ENCODE measurements at regions not wholly inside any gene's neighbourhood (a gene's known extent, or its start where the extent isn't known, plus 50 kb on each side); places are given as distances from the start of the nearest gene placed in this dataset.

DNA sequence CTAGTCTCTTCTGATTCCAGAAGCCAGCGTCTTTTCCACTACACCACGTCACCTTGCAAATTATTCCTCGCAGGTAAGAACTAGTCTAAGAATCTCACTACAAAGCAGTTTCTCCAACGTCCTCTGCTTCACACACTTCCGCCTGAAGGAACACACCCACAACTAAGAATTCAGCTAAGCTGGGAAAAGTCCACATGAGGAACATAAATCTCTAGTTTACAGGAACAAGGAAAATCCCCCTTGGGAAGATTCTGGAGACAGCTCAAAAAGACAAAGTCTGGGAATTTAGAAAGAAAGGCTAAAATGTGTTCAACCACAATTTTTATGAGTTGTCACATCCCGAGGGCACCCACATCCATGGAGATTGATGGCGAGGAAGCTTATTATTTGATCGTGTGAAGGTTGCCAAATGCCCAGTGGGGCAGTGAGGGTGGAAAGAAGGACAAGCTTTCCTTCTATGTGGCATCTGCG, 780.2 kb upstream of the TBX3 start:
- DNase-seq (ENCODE audit: low spot score) = no peak

DNA sequence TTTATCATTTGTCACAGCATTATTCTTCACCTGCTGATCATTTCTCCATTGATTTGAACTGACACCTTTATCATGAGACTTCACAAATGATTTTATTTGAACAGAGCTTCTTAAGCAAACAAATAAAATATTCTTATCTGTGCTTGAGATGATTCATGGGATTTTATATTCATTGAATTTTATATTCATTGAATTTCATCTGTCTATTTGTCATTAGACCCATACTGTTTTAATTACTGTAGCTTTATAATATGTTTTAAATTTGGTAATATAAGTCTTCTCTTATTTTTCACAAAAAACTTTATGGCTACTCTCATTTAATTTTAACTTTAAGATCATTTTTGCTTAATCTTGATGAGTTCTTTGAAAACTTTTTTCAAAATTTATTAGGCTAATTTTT, 777.4 kb upstream of the TBX3 start:
- no peak for DNase-seq (ENCODE audit: low spot score)

DNA sequence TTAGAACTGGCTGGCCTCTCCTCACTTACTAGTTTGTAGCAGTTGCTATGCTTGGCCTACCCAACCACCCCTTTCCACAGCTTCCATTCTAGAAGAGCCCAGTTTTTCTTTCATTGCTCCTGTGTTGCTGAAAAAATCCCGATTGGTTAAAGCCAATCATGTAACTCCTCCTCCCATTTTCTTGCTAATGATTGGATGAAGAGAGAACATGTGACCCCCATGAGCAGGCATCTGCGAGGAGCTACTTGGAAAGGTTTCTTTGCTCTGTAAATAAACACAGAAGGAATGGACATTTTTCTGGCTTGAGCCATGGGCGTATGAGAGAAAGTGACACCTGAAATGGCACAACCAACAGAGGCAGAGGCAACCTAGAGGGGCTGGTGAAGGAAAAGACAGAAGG, 773.8 kb upstream of the TBX3 start:
- DNase-seq (ENCODE audit: low spot score) = no peak

DNA sequence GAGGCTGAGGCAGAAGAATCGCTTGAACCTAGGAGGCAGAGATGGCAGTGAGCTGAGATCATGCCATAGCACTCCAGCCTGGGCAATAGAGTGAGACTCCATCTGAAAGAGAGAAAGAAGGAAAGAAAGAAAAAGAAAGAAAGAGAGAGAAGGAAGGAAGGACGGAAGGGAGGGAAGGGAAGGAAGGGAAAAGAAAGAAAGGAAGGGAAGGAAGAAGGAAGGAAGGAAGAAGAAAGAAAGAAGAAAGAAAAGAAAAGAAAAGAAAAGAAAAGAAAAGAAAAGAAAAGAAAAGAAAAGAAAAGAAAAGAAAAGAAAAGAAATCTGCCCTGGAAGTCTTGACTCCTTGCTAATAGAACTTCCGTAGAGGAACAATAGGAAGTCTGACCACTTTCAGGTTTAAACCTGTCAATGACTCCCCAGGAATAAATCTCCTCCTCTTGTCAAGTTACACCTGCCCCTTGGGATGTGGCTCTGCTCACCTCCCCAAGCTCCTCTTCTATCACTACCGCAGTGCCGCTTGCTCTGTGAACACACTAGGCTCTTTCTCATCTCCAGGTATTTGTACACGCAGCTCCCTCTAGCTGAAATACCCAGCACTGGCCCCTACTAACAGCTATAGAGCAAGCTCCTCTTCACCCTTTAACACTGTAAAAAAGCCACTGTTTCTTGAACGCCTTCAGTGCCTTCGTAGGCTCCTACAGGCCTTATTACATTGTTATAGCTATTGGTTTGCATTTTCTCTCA, 773.1 kb upstream of the TBX3 start:
- no peak for DNase-seq (ENCODE audit: low spot score)

DNA sequence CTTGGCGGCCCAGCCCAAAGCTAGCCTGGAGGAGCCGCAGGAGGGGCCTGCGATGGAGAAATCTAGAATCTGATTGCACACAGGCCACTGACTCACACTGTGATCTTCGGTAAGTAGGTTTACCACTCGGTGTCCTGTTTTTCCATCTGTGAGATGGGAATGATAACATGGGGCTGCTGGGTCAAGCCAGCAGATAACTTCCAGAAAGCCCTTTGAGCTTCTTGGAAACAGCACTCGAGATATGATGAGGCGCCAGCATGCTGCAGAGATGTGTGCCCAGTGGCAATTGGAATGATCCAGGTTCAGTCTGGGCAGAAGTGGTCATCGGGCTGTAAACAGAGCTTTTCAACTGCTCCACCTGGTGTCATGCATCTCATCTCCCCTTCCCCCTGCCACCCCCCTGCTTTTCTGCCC, 771.3 kb upstream of the TBX3 start:
- DNase-seq (ENCODE audit: low spot score) = no peak

DNA sequence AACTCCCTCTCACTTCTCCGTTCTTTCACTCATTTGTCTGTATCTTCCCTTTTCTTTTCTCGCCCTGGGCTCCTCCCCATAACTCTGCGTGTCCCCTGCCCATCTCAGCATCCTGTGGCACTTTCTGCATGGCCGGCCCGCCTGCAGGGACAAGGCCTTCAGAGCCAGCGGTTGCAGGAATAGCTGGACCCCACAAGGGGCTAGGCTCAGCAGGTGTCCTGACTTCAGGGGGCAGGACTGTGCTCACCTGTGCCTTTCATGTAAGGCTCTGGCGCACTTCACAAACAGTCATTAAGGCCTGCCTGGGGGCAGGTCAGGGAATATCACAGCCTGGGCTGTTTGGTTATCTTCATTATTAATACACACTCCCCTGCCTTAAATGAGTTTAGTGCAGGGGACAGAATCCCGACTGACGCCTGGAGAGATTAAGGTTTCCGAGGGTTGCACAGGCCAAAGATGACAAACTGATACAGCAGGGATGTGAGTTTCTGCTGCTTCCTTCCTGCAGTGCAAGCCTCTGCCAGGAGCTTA, 768.8 kb upstream of the TBX3 start:
- DNase-seq (ENCODE audit: low spot score) = no peak

DNA sequence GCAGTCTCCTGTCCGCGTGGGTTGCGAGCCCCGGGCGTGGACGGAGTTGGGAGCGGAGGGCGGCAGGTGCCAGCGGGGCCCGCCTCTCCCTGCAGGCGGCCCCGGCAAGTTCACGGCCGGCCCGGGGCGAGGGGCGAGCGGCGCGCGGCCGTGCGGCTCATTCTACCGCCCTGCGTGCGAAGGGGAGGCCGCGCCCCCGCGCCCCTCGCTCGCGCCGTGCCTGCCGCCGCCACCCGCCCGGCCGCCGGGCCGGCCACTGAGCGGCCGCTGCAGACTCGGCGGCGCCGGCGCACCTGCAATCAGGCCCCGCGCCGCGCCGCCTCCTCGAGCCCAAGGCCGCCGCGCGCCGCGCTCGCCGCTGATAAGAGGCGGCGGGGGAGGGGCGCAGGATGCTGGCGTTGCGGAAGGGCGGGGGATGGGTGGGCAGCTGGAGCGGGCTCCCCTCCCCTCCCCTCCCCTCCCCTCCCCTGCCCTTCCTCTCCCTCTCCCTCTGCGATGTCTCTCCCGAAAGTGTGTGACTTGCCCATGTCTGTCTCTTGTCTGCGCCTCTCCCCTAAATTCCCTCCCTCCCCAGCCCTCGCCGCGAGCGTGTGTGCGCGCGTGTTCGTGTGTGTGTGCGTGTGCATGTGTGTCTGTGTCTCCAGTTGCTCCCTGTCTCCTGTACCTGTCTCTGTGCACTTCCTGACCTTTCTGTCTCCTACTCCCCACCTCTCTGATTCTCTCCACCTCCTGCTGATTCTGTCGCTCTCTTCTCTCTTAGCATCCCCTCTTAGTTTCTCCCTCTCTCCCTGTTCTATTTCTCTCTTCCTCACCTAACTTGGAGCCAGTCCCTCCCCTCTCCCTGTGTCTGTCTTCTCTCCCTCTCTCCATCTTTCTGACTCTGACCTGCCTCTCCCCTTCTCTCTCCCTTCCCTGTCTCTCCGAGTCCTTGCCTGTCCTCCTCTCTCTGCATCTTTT, 768.1 kb upstream of the TBX3 start:
- no peak for DNase-seq (ENCODE audit: low spot score)

DNA sequence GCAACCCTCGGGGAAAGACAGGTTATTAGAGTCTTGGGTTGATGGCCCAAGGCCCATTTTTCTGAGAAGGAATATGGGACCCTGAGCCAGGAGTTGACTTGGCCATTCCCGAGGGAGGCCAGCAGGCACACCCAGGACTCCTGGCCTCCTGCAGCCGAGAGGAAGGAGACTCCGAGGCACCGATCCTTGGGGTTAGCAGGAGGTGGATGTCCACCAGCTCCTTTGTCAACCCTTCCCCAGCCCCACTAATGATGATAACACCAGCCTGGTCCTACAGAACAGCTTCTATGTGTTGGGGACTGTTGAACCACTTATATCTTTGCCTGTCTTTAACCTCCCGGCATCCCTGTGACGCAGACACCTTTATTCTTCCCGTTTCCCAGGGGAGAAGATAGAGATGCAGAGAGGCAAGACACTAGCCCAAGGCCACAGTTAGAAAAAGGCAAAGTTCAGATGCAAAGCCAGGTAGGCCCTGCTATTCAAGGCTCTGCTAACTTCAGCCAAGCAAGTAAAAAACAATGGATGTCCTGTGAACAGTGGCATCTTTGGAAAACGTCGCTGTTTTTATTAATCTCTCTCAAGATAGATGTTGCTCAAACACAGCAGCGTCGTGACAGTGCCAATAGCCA, 767.3 kb upstream of the TBX3 start:
- no peak for DNase-seq (ENCODE audit: low spot score)

DNA sequence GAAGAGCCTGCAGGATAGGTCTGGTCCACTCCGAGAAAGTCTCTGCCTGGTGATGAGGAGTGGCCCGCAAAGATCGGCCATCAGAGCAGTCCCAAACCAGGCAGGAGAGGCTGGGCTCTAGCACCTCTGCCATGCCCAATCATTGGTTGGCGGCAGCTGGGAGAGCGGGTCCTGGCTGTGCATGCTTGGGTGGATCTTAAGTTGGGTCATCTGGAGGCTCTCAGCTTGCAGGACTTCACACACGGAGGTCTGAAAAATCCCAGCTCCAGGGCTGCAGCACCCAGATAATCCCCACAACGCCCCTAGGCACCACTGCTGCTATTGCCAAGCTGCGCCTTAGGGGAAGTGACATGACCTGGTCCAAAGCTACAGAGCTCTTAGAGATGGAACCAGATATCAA, 766.7 kb upstream of the TBX3 start:
- no peak for DNase-seq (ENCODE audit: low spot score)

DNA sequence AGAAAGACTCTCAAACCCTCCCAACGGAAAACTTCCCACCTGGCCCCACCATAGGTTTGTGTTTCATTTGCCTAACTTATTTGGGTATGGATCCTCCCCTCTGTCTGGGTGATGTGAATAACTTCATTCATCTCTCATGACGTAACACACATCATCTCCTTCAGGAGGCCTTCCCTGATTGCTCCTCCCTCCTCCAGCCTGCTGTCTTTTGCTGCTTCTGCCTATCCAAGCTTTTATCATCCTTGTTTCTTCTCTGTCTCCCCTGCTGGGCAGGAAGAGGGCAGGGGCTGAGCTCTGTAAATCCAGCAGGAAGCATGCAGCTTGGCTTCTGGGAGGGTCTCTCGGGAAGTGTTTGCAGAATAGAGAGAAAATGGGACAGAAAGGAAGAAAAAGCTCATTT, 766.0 kb upstream of the TBX3 start:
- DNase-seq (ENCODE audit: low spot score) = no peak

DNA sequence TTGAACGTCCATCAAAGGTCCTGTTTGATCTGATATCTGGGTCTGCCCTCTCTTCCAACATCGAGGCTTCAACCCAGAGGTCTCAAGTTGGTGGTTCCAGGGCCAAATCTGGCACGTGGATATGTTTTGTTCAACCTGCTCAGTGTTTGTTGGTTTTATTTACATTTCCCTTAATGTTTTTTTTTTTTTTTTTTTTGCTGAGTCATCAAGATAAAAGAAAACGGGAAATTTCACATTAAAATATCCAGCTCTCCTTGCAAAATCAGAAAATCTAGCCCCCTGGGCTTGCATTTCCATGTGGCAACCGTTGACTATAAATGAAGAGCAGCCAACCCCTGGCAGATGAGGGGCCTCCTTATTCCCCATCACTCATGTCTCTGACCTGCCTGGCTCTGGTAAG, 765.6 kb upstream of the TBX3 start:
- DNase-seq (ENCODE audit: low spot score) = no peak

DNA sequence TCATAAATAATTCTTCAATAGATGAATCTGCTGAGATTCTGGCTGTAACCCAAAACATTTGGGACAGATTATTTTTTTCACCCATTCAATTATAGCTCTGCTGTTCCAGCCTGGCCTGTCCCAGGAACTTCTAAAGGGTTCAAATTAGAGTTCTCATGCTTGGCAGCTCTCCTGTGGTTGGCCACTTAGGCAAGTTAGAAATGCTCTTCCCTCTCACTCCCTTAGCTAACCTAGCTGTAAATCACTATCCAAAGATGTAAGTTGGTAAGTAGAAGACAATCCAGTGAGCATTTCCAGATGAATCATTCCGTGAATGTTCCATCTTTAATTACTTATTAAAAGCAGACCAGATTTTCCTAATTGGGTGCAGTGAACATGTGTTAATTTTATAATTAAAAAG, 760.4 kb upstream of the TBX3 start:
- DNase-seq (ENCODE audit: low spot score) = no peak

DNA sequence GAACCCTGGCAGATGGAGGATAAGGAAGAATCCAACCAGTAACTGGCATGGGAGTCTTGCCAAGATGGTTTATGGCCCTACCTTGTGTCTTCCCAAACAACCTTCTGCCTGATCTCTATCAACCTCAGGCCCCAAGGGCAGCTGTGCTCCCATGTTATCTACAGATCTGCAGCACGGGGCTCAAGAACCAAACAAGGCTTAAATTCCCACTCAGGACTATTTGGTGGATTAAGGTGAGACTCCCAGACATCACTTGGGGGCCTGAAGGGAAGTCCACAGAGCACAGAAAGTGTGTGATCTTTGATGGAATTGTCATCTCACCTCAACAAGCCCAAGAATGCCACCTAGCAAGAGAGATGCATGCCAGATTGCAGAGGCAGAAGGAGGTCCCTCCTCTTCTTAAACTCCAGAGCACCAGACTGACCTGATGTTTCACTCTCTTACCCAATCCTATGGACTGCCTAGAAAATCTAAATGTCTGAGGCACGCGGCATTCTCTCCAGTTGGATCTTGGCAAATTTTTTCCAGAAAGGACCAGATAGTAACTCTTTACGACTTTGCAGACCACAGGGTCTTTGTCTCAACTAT, 759.5 kb upstream of the TBX3 start:
- DNase-seq (ENCODE audit: low spot score) = no peak

DNA sequence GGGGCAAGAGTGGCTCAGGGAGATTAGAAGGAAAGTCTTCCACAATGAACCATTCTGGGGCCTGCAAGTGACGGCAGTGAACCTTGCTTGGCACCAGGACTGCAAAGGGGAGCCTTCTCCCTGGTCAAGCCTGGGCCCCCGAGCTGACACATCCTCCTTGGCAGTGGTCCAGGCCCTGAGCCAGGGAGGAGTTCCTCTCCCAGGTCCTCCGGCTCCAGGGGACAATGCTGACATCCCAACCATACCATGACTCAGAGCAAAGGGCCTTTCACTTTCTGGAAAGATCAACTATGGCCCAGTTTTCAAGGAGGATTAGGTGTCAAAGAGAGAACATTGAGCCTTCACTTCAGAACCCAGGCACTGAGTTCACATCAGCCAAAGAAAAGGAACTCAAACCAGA, 756.5 kb upstream of the TBX3 start:
- no peak for DNase-seq (ENCODE audit: low spot score)

DNA sequence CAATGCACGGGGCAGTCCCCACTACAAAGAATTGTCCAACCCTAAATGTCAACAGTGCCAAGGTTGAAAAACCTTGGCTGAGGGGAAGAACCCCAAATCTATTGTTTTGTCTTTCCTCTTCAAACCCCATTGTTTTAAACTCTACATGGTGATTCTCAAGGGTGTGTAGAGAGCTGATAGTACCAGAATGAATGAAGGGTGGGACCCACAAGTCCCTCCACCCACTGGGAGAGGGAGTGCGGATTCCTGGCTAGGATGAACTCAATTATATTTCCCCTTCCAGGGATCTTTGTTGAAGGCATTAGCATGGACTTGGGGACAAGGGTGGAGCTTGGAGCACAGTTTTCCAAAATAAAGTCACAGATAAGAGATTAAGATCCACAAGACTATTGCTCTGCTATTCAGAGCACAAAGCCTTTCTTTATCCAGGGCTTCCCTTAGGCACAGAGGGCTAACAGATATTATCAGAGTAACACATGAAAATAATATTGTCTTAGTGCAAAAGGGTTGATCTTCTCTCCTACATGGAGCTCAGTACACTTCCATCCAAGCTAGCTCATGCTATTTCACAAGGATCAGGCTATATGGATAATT, 755.1 kb upstream of the TBX3 start:
- no peak for DNase-seq (ENCODE audit: low spot score)

DNA sequence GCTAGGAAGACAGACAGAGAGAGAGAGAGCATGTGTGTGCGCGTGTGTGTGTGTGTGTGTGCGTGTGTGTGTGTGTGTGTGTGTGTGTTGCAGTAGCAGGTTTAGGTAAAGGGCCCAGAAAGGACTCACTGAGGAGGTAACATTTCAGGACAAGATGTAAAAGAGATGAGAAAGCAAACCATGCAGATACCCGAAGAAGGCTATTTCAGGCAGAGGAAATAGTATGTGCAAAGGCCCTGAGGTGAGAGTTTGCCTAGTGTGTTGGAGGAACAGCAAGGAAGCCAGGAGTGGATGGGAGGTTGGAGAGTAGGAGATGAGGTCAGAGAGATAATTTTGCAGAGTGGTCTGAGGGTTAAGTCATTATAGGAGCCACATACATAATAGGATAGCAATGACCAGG, 754.3 kb upstream of the TBX3 start:
- no peak for DNase-seq (ENCODE audit: low spot score)

DNA sequence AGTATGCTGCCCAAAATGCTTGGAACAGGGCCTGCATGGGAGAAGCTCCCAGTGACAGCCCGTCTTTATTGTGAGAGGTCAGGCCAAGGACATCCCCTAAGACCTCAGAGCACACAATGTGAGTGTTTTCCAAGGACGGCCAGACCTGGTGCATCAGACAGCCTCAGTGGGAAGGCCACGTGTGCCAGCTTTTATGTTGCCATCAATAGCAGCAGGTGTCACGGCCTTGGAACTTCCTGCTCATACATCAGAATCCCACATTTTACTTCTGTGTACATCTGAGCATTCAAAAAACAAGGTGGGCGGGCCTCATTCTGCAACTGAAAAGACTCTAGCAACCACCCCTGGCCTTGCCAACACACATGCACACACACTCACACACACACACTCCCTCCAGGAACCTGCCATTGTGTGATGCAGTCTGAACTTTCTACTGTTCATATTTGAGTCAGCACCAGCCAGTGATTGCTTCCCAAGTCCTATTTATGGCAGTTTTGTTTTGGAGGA, 753.1 kb upstream of the TBX3 start:
- DNase-seq (ENCODE audit: low spot score) = no peak

DNA sequence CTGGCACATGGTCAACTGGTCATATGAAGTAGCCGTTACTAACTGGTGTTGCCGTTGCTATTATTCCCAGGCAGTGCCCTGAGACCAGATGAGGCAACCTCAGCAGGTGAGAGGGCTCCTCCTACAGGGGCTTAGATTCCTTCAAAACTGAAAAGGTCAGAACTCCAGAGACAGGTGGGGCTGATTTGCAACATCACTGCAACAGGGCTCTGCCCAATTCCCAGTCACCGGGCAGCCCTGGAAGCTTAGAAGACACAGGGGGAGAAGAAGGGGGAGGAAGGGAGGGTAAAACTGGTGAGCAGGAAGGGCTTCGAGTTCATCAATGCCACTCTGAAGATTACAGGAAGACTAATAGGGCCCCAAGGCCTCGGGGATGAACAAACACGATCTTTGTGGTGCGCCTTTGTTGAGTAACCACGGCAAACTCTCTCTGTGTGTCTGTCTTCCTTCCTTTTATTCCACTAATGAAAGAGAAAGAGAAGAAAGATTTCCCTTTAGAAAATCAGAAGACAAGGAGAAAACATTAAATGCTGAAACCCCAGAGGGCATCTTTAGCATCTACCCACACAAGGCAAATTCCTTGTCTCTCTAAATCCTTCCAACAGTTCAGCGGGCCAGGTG, 749.1 kb upstream of the TBX3 start:
- no peak for DNase-seq (ENCODE audit: low spot score)

DNA sequence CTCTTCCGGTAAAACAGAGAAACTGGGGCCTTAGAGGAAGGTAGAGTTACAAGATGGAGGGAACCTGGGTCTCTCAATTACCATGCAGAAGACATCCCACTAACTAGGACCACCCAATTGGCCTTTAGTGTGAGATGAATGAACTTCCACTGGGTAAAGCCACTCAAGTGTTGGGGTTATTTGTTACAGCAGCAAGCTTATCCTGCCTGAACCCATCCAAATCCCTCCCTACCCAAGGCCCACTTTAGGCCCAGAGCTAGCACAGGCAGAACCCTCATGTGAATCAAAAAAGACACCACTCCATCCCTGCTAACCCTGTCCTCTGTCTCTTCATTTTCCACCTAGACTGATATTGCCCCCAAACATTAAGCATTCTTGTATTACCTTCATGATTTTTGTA, 746.7 kb upstream of the TBX3 start:
- DNase-seq (ENCODE audit: low spot score) = no peak

DNA sequence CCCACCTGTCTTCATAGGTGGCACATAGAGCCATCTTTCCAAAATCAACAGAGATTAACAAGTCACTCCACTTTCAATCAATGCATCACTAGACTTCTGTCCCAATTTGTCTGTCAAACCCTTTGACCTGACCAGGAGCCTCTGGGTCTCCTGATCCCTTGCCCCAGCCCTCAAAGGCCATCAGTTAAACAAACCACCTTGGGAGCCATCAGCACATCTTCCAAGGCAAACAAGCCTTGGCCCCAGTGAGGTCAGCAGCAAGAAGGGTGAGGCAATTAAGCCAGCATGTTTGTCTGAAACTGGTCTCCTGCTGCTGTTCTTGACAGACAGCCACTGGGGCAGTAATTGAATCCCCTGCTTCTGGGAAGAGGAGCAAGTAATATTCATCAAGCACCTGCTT, 742.8 kb upstream of the TBX3 start:
- no peak for DNase-seq (ENCODE audit: low spot score)

DNA sequence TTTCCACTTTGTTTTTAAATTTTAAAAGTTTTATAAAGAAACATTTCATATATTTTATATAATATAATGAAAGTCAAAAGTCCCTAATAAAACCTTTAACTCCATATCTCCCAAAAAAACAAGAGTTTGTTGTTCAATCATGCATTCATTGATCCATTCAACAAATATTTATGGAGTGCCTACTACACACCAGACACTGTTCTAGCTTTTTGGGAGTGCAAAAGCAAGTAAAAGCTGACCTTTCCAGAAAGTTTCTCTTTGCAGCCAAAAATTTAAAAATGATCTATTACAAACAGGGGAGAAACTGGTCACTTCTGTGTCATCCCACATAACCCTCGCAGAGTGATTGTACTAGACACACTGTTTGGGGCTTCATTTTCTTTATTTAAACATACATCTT, 740.0 kb upstream of the TBX3 start:
- DNase-seq (ENCODE audit: low spot score) = no peak
